Neural cell (in vitro differentiated cells): ENCODE measurements at regions not wholly inside any gene's neighbourhood (a gene's known extent, or its start where the extent isn't known, plus 50 kb on each side); places are given as distances from the start of the nearest gene placed in this dataset.

ENCODE experiments used
- H2AFZ ChIP-seq: fragments of 200-600, 300-800 bp; sonication (generic), shearing (Covaris generic); 2 replicates; pipeline ENCODE4 v1.6.0; 2014; ENCODE audit warnings: low read depth, mild to moderate bottlenecking, antibody characterized with exemption, low read length, moderate library complexity
- H3F3A ChIP-seq: fragments of 200-600 bp; shearing (Covaris generic); 2 replicates; pipeline ENCODE4 v1.6.1; 2016; ENCODE audit warnings: mild to moderate bottlenecking, moderate library complexity, mixed read lengths, antibody characterized with exemption, low read length; ENCODE audit not compliant: insufficient read depth, poor library complexity, severe bottlenecking
- H3K27ac ChIP-seq: fragments of 200-600, 300-800 bp; sonication (generic), shearing (Covaris generic); 2 replicates; pipeline ENCODE4 v1.5.1; 2014; ENCODE audit warnings: mild to moderate bottlenecking, low read length, moderate library complexity
- H3K27me3 ChIP-seq: fragments of 300-800, 200-600 bp; sonication (generic), shearing (Covaris generic); 2 replicates; pipeline ENCODE4 v1.6.0; 2014; ENCODE audit warnings: mild to moderate bottlenecking, low read depth, low read length, moderate library complexity; ENCODE audit not compliant: insufficient read depth
- H3K36me3 ChIP-seq: fragments of 300-800, 200-600 bp; sonication (generic), shearing (Covaris generic); 2 replicates; pipeline ENCODE4 v1.5.1; 2014; ENCODE audit warnings: mild to moderate bottlenecking, antibody characterized with exemption, low read length, moderate library complexity; ENCODE audit not compliant: insufficient read depth
- H3K4me2 ChIP-seq: fragments of 300-800, 200-600 bp; sonication (generic), shearing (Covaris generic); 2 replicates; pipeline ENCODE4 v1.6.0; 2014; ENCODE audit warnings: mild to moderate bottlenecking, low read length
- H3K4me3 ChIP-seq: fragments of 300-800, 200-600 bp; sonication (generic), shearing (Covaris generic); 2 replicates; pipeline ENCODE4 v1.5.1; 2014; ENCODE audit warnings: mild to moderate bottlenecking, low read length, moderate library complexity
- H3K79me2 ChIP-seq: fragments of 200-600 bp; shearing (Covaris generic); replicated peaks from 2 replicates; pipeline ENCODE4 v1.6.0; 2014; ENCODE audit warnings: mild to moderate bottlenecking, low read length, moderate library complexity; ENCODE audit not compliant: insufficient read depth
- H3K9ac ChIP-seq: fragments of 300-800, 200-600 bp; sonication (generic), shearing (Covaris generic); 2 replicates; pipeline ENCODE4 v1.6.1; 2016; ENCODE audit warnings: mild to moderate bottlenecking, low read length, mixed read lengths
- H3K9me2 ChIP-seq: fragments of 200-600 bp; shearing (Covaris generic); 2 replicates; pipeline ENCODE4 v1.6.1; 2016; ENCODE audit warnings: mild to moderate bottlenecking, low read length, mixed read lengths; ENCODE audit not compliant: insufficient read depth
- H3K9me3 ChIP-seq: fragments of 200-600, 300-800 bp; sonication (generic), shearing (Covaris generic); 2 replicates; pipeline ENCODE4 v1.6.1; 2016; ENCODE audit warnings: mild to moderate bottlenecking, mixed run types, low read length, moderate library complexity, mixed read lengths
- H4K20me1 ChIP-seq: fragments of 200-600 bp; shearing (Covaris generic); 2 replicates; pipeline ENCODE4 v1.6.1; 2016; ENCODE audit warnings: mild to moderate bottlenecking, mixed run types; ENCODE audit not compliant: insufficient read depth
- CTCF ChIP-seq: fragments of 450-650 bp; IDR thresholded peaks from 2 replicates; pipeline ENCODE4 v1.5.1; 2014; ENCODE audit warnings: antibody characterized with exemption, mild to moderate bottlenecking, moderate library complexity; ENCODE audit not compliant: poor library complexity, severe bottlenecking
- EP300 ChIP-seq: fragments of 450-650 bp; conservative IDR thresholded peaks from 2 replicates; pipeline ENCODE4 v1.6.1; 2014; ENCODE audit warnings: antibody characterized with exemption, mild to moderate bottlenecking, moderate library complexity; ENCODE audit not compliant: poor library complexity, severe bottlenecking
- EZH2 ChIP-seq: fragments of 200-600, 300-800 bp; shearing (Covaris generic), sonication (generic); IDR thresholded peaks from 2 replicates; pipeline ENCODE4 v1.6.1; 2014; ENCODE audit warnings: antibody characterized with exemption, low read length, borderline replicate concordance, mild to moderate bottlenecking; ENCODE audit not compliant: insufficient read depth, poor library complexity, severe bottlenecking
- MXI1 ChIP-seq: fragments of 450-650 bp; conservative IDR thresholded peaks from 2 replicates; pipeline ENCODE4 v1.6.1; 2014; ENCODE audit warnings: antibody characterized with exemption, mild to moderate bottlenecking; ENCODE audit not compliant: poor library complexity, severe bottlenecking
- POLR2AphosphoS5 ChIP-seq: IDR thresholded peaks from 2 replicates; pipeline ENCODE4 v1.6.1; 2012
- RAD21 ChIP-seq: fragments of 450-650 bp; conservative IDR thresholded peaks from 2 replicates; pipeline ENCODE4 v1.6.1; 2014; ENCODE audit warnings: antibody characterized with exemption, mild to moderate bottlenecking, moderate library complexity
- REST ChIP-seq: IDR thresholded peaks from 2 replicates; pipeline ENCODE4 v1.6.1; 2012; ENCODE audit warnings: borderline replicate concordance
- SMC3 ChIP-seq: fragments of 450-650 bp; conservative IDR thresholded peaks from 2 replicates; pipeline ENCODE4 v1.6.1; 2014; ENCODE audit warnings: antibody characterized with exemption, mild to moderate bottlenecking, moderate library complexity; ENCODE audit not compliant: poor library complexity
- TAF1 ChIP-seq: IDR thresholded peaks from 2 replicates; pipeline ENCODE4 v1.6.1; 2012; ENCODE audit warnings: low read depth

DNA sequence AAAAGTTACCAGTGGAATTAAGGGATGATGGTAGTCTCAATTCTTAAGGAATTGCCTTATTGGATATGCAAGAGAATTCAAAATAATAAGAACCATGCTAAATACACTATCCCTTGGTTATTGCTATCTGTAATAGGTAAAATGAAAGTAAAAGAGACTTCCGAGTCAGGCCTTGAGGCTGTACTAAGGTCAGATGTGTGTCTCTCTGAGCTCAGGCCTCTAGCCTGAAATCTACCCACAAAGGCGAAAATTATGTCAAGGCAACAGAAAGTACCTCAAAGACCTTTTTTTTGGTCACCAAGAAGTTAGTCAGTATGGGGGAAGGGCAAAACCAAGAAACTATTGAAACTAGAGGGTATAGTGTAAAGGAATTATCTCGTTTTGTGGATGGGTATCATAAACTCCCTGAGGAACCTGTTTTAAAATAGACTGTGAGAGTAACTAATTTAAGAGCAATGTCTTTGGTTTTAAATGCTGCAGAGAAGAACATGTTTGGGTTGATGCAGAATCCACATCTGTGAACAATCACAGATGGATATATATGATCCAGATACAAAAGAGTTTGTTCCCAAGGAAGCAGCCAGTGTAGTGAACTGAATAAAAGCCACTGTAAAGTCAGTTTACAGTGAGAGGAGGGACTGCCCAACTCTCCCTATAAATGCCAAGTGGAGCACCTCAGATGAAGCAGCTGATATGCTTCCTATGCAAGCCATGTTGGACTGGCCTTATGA is 382.3 kb upstream of the SEMA6D start:
- no peak overlapping the region for H3K4me2 ChIP-seq
- no peak for TF ChIP-seq TAF1
- no peak for TF ChIP-seq RAD21
- TF ChIP-seq EZH2 = no peak
- no peak for TF ChIP-seq SMC3
- no peak for TF ChIP-seq EP300
- no peak for TF ChIP-seq REST
- no peak for TF ChIP-seq MXI1
- no peak for TF ChIP-seq POLR2AphosphoS5
- TF ChIP-seq CTCF = no peak
- no peak overlapping the region for H3K4me3 ChIP-seq
- no peaks in the 10 kb centered on the region for H3K27me3 ChIP-seq
- H4K20me1 ChIP-seq = peaks cover under 1% of the 10 kb centered on the region
- peaks cover 4% of the 10 kb centered on the region for H3K36me3 ChIP-seq
- H3K9me3 ChIP-seq = no peaks in the 10 kb centered on the region
- no peak overlapping the region for H3K27ac ChIP-seq
- no peaks in the 10 kb centered on the region for H3F3A ChIP-seq
- H3K9me2 ChIP-seq = no peaks in the 10 kb centered on the region
- peaks cover 4% of the 10 kb centered on the region for H3K79me2 ChIP-seq
- no peak overlapping the region for H2AFZ ChIP-seq
- H3K9ac ChIP-seq = no peak overlapping the region

GRCh38 chr15:47337106-47337505 is 380.2 kb upstream of the SEMA6D start:
- H3K4me2 ChIP-seq = no peak overlapping the region
- no peaks in the 10 kb centered on the region for H3K27me3 ChIP-seq
- H3K27ac ChIP-seq = no peak overlapping the region
- no peaks in the 10 kb centered on the region for H3K79me2 ChIP-seq
- H2AFZ ChIP-seq = no peak overlapping the region
- no peaks in the 10 kb centered on the region for H3F3A ChIP-seq
- no peaks in the 10 kb centered on the region for H3K36me3 ChIP-seq
- H3K9me2 ChIP-seq = no peaks in the 10 kb centered on the region
- no peaks in the 10 kb centered on the region for H3K9me3 ChIP-seq
- no peak overlapping the region for H3K9ac ChIP-seq
- H3K4me3 ChIP-seq = no peak overlapping the region
- TF ChIP-seq EZH2 = no peak
- peaks cover 4% of the 10 kb centered on the region for H4K20me1 ChIP-seq
